H1 (cell line): ENCODE measurements at regions not wholly inside any gene's neighbourhood (a gene's known extent, or its start where the extent isn't known, plus 50 kb on each side); places are given as distances from the start of the nearest gene placed in this dataset.

Experiments used
- CHD1 ChIP-seq: IDR thresholded peaks from 2 replicates; pipeline ENCODE4 v1.6.1; 2012; ENCODE audit warnings: low read depth, low read length, improper control_type of control experiment
- CREB1 ChIP-seq: IDR thresholded peaks from 2 replicates; pipeline ENCODE4 v1.6.1; 2012; ENCODE audit warnings: inconsistent platforms
- CTBP2 ChIP-seq: IDR thresholded peaks from 2 replicates; pipeline ENCODE4 v1.7.0; 2011; ENCODE audit warnings: borderline replicate concordance, mild to moderate bottlenecking, moderate library complexity, mixed read lengths, low read length; ENCODE audit not compliant: insufficient read depth, insufficient read length
- EZH2 ChIP-seq: fragments of 200-600 bp; sonication (generic); IDR thresholded peaks from 2 replicates; pipeline ENCODE4 v1.7.1; 2012; ENCODE audit warnings: low read depth, mild to moderate bottlenecking, moderate library complexity, low read length, inconsistent platforms; ENCODE audit not compliant: severe bottlenecking
- FOSL1 ChIP-seq: IDR thresholded peaks from 2 replicates; pipeline ENCODE4 v1.6.1; 2011; ENCODE audit warnings: mild to moderate bottlenecking, low read depth, low read length, moderate library complexity; ENCODE audit not compliant: insufficient read depth
- GABPA ChIP-seq: IDR thresholded peaks from 2 replicates; pipeline ENCODE4 v1.6.1; 2011; ENCODE audit warnings: mild to moderate bottlenecking, low read length, moderate library complexity, borderline replicate concordance; ENCODE audit not compliant: insufficient read depth
- GTF2F1 ChIP-seq: IDR thresholded peaks from 2 replicates; pipeline ENCODE4 v1.6.1; 2012; ENCODE audit warnings: low read depth, low read length, improper control_type of control experiment, borderline replicate concordance
- JUN ChIP-seq: IDR thresholded peaks from 2 replicates; pipeline ENCODE4 v1.6.1; 2011; ENCODE audit warnings: low read depth, mild to moderate bottlenecking, improper control_type of control experiment, low read length
- JUND ChIP-seq: IDR thresholded peaks from 2 replicates; pipeline ENCODE4 v1.6.1; 2011; ENCODE audit warnings: mild to moderate bottlenecking, improper control_type of control experiment, low read length
- KDM1A ChIP-seq: fragments of 200-600, 300-600 bp; sonication (generic); IDR thresholded peaks from 2 replicates; pipeline ENCODE4 v1.7.1; 2016; ENCODE audit warnings: mild to moderate bottlenecking, low read length, borderline replicate concordance
- MAFK ChIP-seq: IDR thresholded peaks from 2 replicates; pipeline ENCODE4 v1.6.1; 2012; ENCODE audit warnings: low read depth, mild to moderate bottlenecking, improper control_type of control experiment, low read length
- NRF1 ChIP-seq: IDR thresholded peaks from 2 replicates; pipeline ENCODE4 v1.6.1; 2011; ENCODE audit warnings: mild to moderate bottlenecking, low read depth, low read length, improper control_type of control experiment
- POLR2A ChIP-seq, 2 experiments: IDR thresholded peaks; 1 replicate in 1 of 2; 2 replicates in 1 of 2; pipeline ENCODE4 v1.6.1; 2011; ENCODE audit warnings: low read depth in 2 of 2, low read length in 2 of 2, mild to moderate bottlenecking in 2 of 2; ENCODE audit errors: control extremely low read depth in 1 of 2
- RAD21 ChIP-seq, 2 experiments: IDR thresholded peaks in 1 of 2; conservative IDR thresholded peaks in 1 of 2; 2 replicates each; pipeline ENCODE4 v1.6.1; 2011; ENCODE audit warnings: low read depth in 2 of 2, low read length in 2 of 2, improper control_type of control experiment in 1 of 2, inconsistent platforms in 1 of 2, mild to moderate bottlenecking in 1 of 2, moderate library complexity in 1 of 2
- RFX5 ChIP-seq: IDR thresholded peaks from 2 replicates; pipeline ENCODE4 v1.6.1; 2011; ENCODE audit warnings: low read depth, low read length, improper control_type of control experiment, borderline replicate concordance
- RNF2 ChIP-seq: fragments of 200-900, 300-1000 bp; sonication (generic); IDR thresholded peaks from 2 replicates; pipeline ENCODE4 v1.7.1; 2016; ENCODE audit warnings: borderline replicate concordance, low read depth, mild to moderate bottlenecking, antibody characterized with exemption, low read length; ENCODE audit not compliant: poor library complexity, severe bottlenecking; ENCODE audit errors: missing control alignments
- RXRA ChIP-seq: IDR thresholded peaks from 2 replicates; pipeline ENCODE4 v1.6.1; 2011; ENCODE audit warnings: low read depth, mild to moderate bottlenecking, low read length, moderate library complexity; ENCODE audit not compliant: insufficient read depth
- SAP30 ChIP-seq: fragments of 300-600 bp; sonication (generic); IDR thresholded peaks from 2 replicates; pipeline ENCODE4 v1.7.1; 2012; ENCODE audit warnings: low read length, moderate library complexity, mild to moderate bottlenecking, inconsistent platforms; ENCODE audit not compliant: insufficient read depth, insufficient replicate concordance
- SIRT6 ChIP-seq: IDR thresholded peaks from one replicate; pipeline ENCODE4 v1.7.1; 2012; ENCODE audit warnings: low read length, inconsistent platforms
- SIX5 ChIP-seq: IDR thresholded peaks from 2 replicates; pipeline ENCODE4 v1.6.1; 2011; ENCODE audit warnings: mild to moderate bottlenecking, low read depth, low read length
- SP4 ChIP-seq: IDR thresholded peaks from 2 replicates; pipeline ENCODE4 v1.6.1; 2012; ENCODE audit warnings: low read length, inconsistent platforms
- TAF1 ChIP-seq: IDR thresholded peaks from 2 replicates; pipeline ENCODE4 v1.6.1; 2011; ENCODE audit warnings: mild to moderate bottlenecking, low read depth, low read length
- TF ChIP-seq, protein P1 (sequence below): IDR thresholded peaks from 2 replicates; pipeline ENCODE4 v1.6.1; 2011; ENCODE audit warnings: low read length, improper control_type of control experiment
- TF ChIP-seq, protein P2 (sequence below): IDR thresholded peaks from 2 replicates; pipeline ENCODE4 v1.6.1; 2012; ENCODE audit warnings: inconsistent platforms

DNA sequence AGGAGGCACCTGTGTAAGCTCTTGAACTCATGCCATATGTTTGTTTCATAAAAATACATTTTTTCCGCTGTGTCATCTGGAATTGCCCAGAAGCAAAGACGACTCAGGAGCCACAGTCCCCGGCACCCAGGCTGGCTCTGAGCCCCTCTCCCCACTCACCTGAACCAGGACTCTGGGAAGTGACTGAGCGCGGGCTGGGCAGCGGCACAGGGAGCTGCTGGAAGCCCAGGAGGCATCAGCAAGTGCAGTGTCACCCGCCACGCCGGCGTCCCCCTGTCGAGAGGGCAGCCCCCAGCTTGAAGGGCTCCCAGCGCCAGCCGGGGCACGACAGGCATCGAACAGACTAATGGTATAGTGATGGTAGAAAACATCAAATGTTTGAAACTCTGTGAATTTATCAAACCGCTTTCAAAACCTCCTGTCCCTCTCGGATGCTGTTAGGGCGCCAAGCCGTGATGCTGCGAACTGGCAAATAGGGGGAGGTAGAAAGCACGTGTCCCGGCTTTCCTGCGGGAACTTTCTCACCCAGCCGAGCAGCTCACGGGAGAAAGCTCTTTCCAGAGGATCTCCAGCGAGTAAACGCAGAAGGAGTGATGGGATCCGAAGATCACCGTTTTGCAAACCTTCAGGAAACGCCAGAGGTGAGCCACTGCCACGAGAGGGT, 57.8 kb upstream of the COL18A1 start (continued):
- TF ChIP-seq RNF2: no peak
- TF ChIP-seq JUN: no peak
- no peak for TF ChIP-seq KDM1A
- TF ChIP-seq GABPA: no peak
- TF ChIP-seq NRF1: no peak
- TF ChIP-seq TAF1: no peak
- no peak for TF ChIP-seq CHD1
- TF ChIP-seq SAP30: no peak
- TF ChIP-seq SIRT6: no peak
- TF ChIP-seq, protein P1, sequence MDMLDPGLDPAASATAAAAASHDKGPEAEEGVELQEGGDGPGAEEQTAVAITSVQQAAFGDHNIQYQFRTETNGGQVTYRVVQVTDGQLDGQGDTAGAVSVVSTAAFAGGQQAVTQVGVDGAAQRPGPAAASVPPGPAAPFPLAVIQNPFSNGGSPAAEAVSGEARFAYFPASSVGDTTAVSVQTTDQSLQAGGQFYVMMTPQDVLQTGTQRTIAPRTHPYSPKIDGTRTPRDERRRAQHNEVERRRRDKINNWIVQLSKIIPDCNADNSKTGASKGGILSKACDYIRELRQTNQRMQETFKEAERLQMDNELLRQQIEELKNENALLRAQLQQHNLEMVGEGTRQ: no peak
- TF ChIP-seq MAFK: no peak; the same call in 1 of the 2 replicates
- TF ChIP-seq EZH2: no peak
- TF ChIP-seq CTBP2: no peak
- TF ChIP-seq SP4: no peak
- TF ChIP-seq CREB1: no peak
- TF ChIP-seq RFX5: no peak
- no peak for TF ChIP-seq JUND
- TF ChIP-seq FOSL1: no peak
- peak; percentile 34 to 40 for TF ChIP-seq RAD21 (IDR thresholded peaks at IDR 0.05 in 1 of 2, conservative IDR thresholded peaks at IDR 0.05 in 1 of 2; ENCODE audit: low read depth in 2 of 2, low read length in 2 of 2)
- no peak for TF ChIP-seq RXRA
- no peak for TF ChIP-seq POLR2A (IDR thresholded peaks at IDR 0.05; ENCODE audit: control extremely low read depth in 1 of 2, low read depth in 2 of 2, low read length in 2 of 2)
- TF ChIP-seq, protein P2, sequence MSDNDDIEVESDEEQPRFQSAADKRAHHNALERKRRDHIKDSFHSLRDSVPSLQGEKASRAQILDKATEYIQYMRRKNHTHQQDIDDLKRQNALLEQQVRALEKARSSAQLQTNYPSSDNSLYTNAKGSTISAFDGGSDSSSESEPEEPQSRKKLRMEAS: peak; percentile 81
- no peak for TF ChIP-seq SIX5
- TF ChIP-seq GTF2F1: no peak
